IMR-90 (cell line): ENCODE measurements at regions not wholly inside any gene's neighbourhood (a gene's known extent, or its start where the extent isn't known, plus 50 kb on each side); places are given as distances from the start of the nearest gene placed in this dataset.

Experiments
- ATAC-seq: fragments of 200-7000 bp; cut with Tn5 transposase; 2 replicates; pipeline ENCODE4 v1.9.1; 2020; ENCODE audit warnings: low read depth, mild to moderate bottlenecking, moderate library complexity
- BruUV-seq: library from RNA; stranded (reverse); fragments of 400-500 nt; replicated peaks from 2 replicates; lab custom pipeline; 2021; lab: Mats Ljungman, UMichigan
- CTCF ChIA-PET: fragments of 300-600 bp; formaldehyde crosslinking; extraction: SDS; loops from one replicate; lab custom pipeline; 2021; ENCODE audit warnings: antibody characterized with exemption; lab: Yijun Ruan, JAX
- POLR2A ChIA-PET: fragments of 300-600 bp; sonication (Branson Sonifier 250); formaldehyde crosslinking; loops from one replicate; lab custom pipeline; 2022; ENCODE audit warnings: antibody characterized with exemption; ENCODE audit not compliant: unreplicated experiment; lab: Charles Lee
- DNase-seq: peaks from one replicate; pipeline ENCODE4 v3.0.0; 2013
- H2AFZ ChIP-seq: replicated peaks from 2 replicates; pipeline ENCODE3; 2013; ENCODE audit warnings: low read length, mild to moderate bottlenecking; ENCODE audit not compliant: poor library complexity
- H2AK5ac ChIP-seq: 2 replicates; pipeline ENCODE4 v1.6.1; 2013; ENCODE audit warnings: low read depth, low read length, inconsistent platforms
- H2AK9ac ChIP-seq: replicated peaks from 2 replicates; pipeline ENCODE3; 2013; ENCODE audit warnings: mild to moderate bottlenecking, low read depth, low read length, moderate library complexity; ENCODE audit not compliant: poor library complexity
- H2BK120ac ChIP-seq: 2 replicates; pipeline ENCODE4 v1.6.1; 2013; ENCODE audit warnings: low read depth, low read length, inconsistent platforms
- H2BK15ac ChIP-seq: 3 replicates; pipeline ENCODE4 v1.6.1; 2013; ENCODE audit warnings: low read depth, low read length, inconsistent platforms
- H2BK20ac ChIP-seq: 2 replicates; pipeline ENCODE4 v1.6.1; 2013; ENCODE audit warnings: low read depth, mild to moderate bottlenecking, inconsistent platforms, low read length, moderate library complexity
- H2BK5ac ChIP-seq: 2 replicates; pipeline ENCODE4 v1.6.1; 2013; ENCODE audit warnings: mild to moderate bottlenecking, low read depth, low read length, inconsistent platforms; ENCODE audit not compliant: poor library complexity, severe bottlenecking
- H3K14ac ChIP-seq: replicated peaks from 2 replicates; pipeline ENCODE4 v1.6.1; 2013; ENCODE audit warnings: low read depth, low read length, inconsistent platforms
- H3K18ac ChIP-seq: 2 replicates; pipeline ENCODE4 v1.6.1; 2013; ENCODE audit warnings: low read depth, low read length, control low read depth
- H3K23ac ChIP-seq: 2 replicates; pipeline ENCODE4 v1.6.1; 2013; ENCODE audit warnings: low read depth, low read length, inconsistent platforms
- H3K27ac ChIP-seq: 2 replicates; pipeline ENCODE4 v1.5.1; 2013; ENCODE audit warnings: mild to moderate bottlenecking, control low read depth, low read length; ENCODE audit not compliant: insufficient read depth
- H3K27me3 ChIP-seq: 2 replicates; pipeline ENCODE4 v1.6.1; 2013; ENCODE audit warnings: low read length; ENCODE audit not compliant: control insufficient read depth, insufficient read depth
- H3K36me3 ChIP-seq: 2 replicates; pipeline ENCODE4 v1.6.1; 2013; ENCODE audit warnings: low read length, mixed read lengths; ENCODE audit not compliant: control insufficient read depth, insufficient read depth
- H3K4ac ChIP-seq: 2 replicates; pipeline ENCODE4 v1.6.1; 2013; ENCODE audit warnings: low read depth, low read length, inconsistent platforms
- H3K4me1 ChIP-seq: 2 replicates; pipeline ENCODE4 v1.6.1; 2013; ENCODE audit warnings: low read length, mixed read lengths; ENCODE audit not compliant: control insufficient read depth, insufficient read depth
- H3K4me2 ChIP-seq: 2 replicates; pipeline ENCODE4 v1.6.1; 2013; ENCODE audit warnings: low read depth, mild to moderate bottlenecking, control low read depth, low read length, moderate library complexity
- H3K4me3 ChIP-seq: 2 replicates; pipeline ENCODE4 v1.5.1; 2013; ENCODE audit warnings: low read depth, mild to moderate bottlenecking, control low read depth, low read length, moderate library complexity; ENCODE audit not compliant: insufficient read depth
- H3K56ac ChIP-seq: 2 replicates; pipeline ENCODE4 v1.6.1; 2013; ENCODE audit warnings: low read length, inconsistent platforms; ENCODE audit not compliant: insufficient read depth; ENCODE audit errors: extremely low read depth
- H3K79me1 ChIP-seq, 2 experiments: 2 replicates each; pipeline ENCODE4 v1.6.1; 2013; ENCODE audit warnings: low read length in 2 of 2, inconsistent platforms in 1 of 2, low read depth in 1 of 2
- H3K9ac ChIP-seq: 2 replicates; pipeline ENCODE4 v1.6.1; 2013; ENCODE audit warnings: low read depth, low read length, control low read depth
- H3K9me1 ChIP-seq: 2 replicates; pipeline ENCODE4 v1.6.1; 2013; ENCODE audit warnings: low read length, inconsistent platforms; ENCODE audit not compliant: insufficient read depth
- H3K9me3 ChIP-seq: 2 replicates; pipeline ENCODE4 v1.6.1; 2013; ENCODE audit warnings: low read length; ENCODE audit not compliant: control insufficient read depth, insufficient read depth
- H4K20me1 ChIP-seq: 2 replicates; pipeline ENCODE4 v1.6.1; 2013; ENCODE audit warnings: low read length, inconsistent platforms; ENCODE audit not compliant: insufficient read depth
- H4K5ac ChIP-seq: 2 replicates; pipeline ENCODE4 v1.6.1; 2013; ENCODE audit warnings: mild to moderate bottlenecking, low read depth, low read length, control low read depth
- H4K8ac ChIP-seq, 2 experiments: 2 replicates each; pipeline ENCODE4 v1.6.1; 2013; ENCODE audit warnings: low read depth in 2 of 2, low read length in 2 of 2, control low read depth in 1 of 2, inconsistent platforms in 1 of 2
- H4K91ac ChIP-seq: 2 replicates; pipeline ENCODE4 v1.6.1; 2013; ENCODE audit warnings: low read depth, low read length, inconsistent platforms; ENCODE audit not compliant: insufficient read depth
- FOS ChIP-seq: fragments of 150-350 bp; IDR thresholded peaks from 2 replicates; pipeline ENCODE4 v1.6.1; 2016; ENCODE audit warnings: low read depth, low read length
- dilution Hi-C: fragments of 300-500 bp; cut with HindIII; formaldehyde crosslinking; loops from one replicate; pipeline ENCODE4 v1.14.3; 2018; ENCODE audit warnings: low sequenced_read_pairs; ENCODE audit not compliant: unreplicated experiment
- in situ Hi-C: fragments of 300-500 bp; cut with MboI; formaldehyde crosslinking; loops from 3 replicates; pipeline ENCODE4 v1.14.3; 2019; ENCODE audit warnings: low sequenced_read_pairs, inconsistent platforms, mixed read lengths
- intact Hi-C: fragments of 100-400 bp; cut with micrococcal nuclease; formaldehyde crosslinking; loops from 2 replicates; pipeline ENCODE4 v1.10.0; 2022

DNA sequence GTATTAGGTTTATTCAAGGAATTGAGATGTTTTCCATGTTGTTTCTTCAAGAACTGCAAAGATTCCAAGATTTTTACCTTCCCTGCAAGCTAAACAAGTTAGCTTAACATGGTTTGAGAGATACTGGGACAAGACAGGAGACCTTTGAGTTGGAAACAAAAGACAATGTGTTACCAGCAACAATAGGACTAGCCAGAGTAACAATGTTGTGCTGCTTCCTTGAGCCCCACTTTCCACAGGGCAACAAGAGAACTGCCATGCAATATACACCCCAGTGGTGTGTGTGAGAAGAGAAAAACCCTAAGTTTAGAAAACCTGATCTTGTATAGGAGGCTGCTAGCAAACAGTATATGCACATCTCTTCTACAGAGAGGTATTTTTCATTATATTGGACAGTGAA, 264.6 kb downstream of the PCDH20 start:
- no TSS peak for BruUV-seq
- Histone ChIP-seq H3K9ac (no peak overlapping the region), H3K56ac (no peak overlapping the region), H3K27ac (no peak overlapping the region), H4K8ac (no peak overlapping the region), H3K9me1 (no peaks in the 10 kb centered on the region), H2AK9ac (no peak overlapping the region), H3K14ac (no peak overlapping the region), H2BK120ac (no peak overlapping the region), H3K4me1 (no peaks in the 10 kb centered on the region), H3K27me3 (no peaks in the 10 kb centered on the region), H2AK5ac (no peak overlapping the region), H3K4me3 (no peak overlapping the region), H4K5ac (no peak overlapping the region), H4K91ac (no peak overlapping the region), H2BK5ac (no peak overlapping the region), H3K4me2 (no peak overlapping the region), H3K36me3 (no peaks in the 10 kb centered on the region), H3K18ac (no peak overlapping the region), H3K23ac (no peak overlapping the region), H3K79me1 (no peaks in the 10 kb centered on the region), H4K20me1 (no peaks in the 10 kb centered on the region), H2BK20ac (no peak overlapping the region), H2BK15ac (no peak overlapping the region), H3K9me3 (peaks cover 5% of the 10 kb centered on the region), H2AFZ (no peak overlapping the region), H3K4ac (no peak overlapping the region)
- in situ Hi-C loops (no loop called here), intact Hi-C loops (no loop called here), dilution Hi-C loops (no loop called here)
- ATAC-seq: no peak
- no peak for DNase-seq
- ChIA-PET POLR2A (no interaction called here), CTCF (no interaction called here)
- TF ChIP-seq FOS: no peak
